ENCODE measurements at regions not wholly inside any gene's neighbourhood (a gene's known extent, or its start where the extent isn't known, plus 50 kb on each side); places are given as distances from the start of the nearest gene placed in this dataset.

DNA sequence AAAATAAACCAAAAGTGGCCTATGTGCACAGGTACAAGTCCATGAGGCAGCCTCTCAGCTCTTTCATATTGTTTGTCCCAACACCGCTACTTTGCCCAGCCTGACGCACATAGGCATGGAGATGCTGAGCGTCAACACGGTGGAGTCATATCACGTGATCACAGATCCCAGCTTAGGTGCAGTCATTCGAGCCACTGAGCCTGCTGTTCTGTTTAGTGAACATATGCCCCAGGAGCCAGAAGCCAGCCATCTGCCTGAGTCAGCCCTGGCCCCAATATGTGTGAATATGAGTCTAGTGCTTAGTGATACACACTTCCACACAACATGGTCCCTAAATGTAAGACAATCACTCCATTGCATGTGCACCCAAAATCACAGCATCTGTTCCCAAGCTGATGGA is 88.2 kb upstream of the LCLAT1 start:
- TF ChIP-seq, protein P1, sequence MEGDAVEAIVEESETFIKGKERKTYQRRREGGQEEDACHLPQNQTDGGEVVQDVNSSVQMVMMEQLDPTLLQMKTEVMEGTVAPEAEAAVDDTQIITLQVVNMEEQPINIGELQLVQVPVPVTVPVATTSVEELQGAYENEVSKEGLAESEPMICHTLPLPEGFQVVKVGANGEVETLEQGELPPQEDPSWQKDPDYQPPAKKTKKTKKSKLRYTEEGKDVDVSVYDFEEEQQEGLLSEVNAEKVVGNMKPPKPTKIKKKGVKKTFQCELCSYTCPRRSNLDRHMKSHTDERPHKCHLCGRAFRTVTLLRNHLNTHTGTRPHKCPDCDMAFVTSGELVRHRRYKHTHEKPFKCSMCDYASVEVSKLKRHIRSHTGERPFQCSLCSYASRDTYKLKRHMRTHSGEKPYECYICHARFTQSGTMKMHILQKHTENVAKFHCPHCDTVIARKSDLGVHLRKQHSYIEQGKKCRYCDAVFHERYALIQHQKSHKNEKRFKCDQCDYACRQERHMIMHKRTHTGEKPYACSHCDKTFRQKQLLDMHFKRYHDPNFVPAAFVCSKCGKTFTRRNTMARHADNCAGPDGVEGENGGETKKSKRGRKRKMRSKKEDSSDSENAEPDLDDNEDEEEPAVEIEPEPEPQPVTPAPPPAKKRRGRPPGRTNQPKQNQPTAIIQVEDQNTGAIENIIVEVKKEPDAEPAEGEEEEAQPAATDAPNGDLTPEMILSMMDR (IDR thresholded peaks at IDR 0.05; ENCODE audit: borderline replicate concordance, insufficient read depth, low read depth, low read length): no peak
- H3K4me3 ChIP-seq (ENCODE audit: low read depth, low read length): no peak overlapping the region

GRCh38 chr2:30359644-30360167 is 87.3 kb upstream of the LCLAT1 start:
- no peak overlapping the region for H3K4me3 ChIP-seq (ENCODE audit: low read depth, low read length)
- TF ChIP-seq, protein P1 (IDR thresholded peaks at IDR 0.05; ENCODE audit: borderline replicate concordance, insufficient read depth, low read depth, low read length): no peak

GRCh38 chr2:30361751-30362394 is 85.2 kb upstream of the LCLAT1 start:
- no peak overlapping the region for H3K4me3 ChIP-seq (ENCODE audit: low read depth, low read length)
- TF ChIP-seq, protein P1 (IDR thresholded peaks at IDR 0.05; ENCODE audit: borderline replicate concordance, insufficient read depth, low read depth, low read length): no peak

GRCh38 chr2:30362468-30363081 is 84.5 kb upstream of the LCLAT1 start:
- H3K4me3 ChIP-seq (ENCODE audit: low read depth, low read length): no peak overlapping the region
- TF ChIP-seq, protein P1 (IDR thresholded peaks at IDR 0.05; ENCODE audit: borderline replicate concordance, insufficient read depth, low read depth, low read length): no peak

GRCh38 chr2:30363406-30363805 is 83.6 kb upstream of the LCLAT1 start:
- TF ChIP-seq, protein P1 (IDR thresholded peaks at IDR 0.05; ENCODE audit: borderline replicate concordance, insufficient read depth, low read depth, low read length): no peak
- H3K4me3 ChIP-seq (ENCODE audit: low read depth, low read length): no peak overlapping the region

- no peak overlapping the region for H3K4me3 ChIP-seq (ENCODE audit: low read depth, low read length)
- TF ChIP-seq, protein P1 (IDR thresholded peaks at IDR 0.05; ENCODE audit: borderline replicate concordance, insufficient read depth, low read depth, low read length): no peak
These were observed 81.8 kb upstream of the LCLAT1 start for GRCh38 chr2:30365201-30365600.

DNA sequence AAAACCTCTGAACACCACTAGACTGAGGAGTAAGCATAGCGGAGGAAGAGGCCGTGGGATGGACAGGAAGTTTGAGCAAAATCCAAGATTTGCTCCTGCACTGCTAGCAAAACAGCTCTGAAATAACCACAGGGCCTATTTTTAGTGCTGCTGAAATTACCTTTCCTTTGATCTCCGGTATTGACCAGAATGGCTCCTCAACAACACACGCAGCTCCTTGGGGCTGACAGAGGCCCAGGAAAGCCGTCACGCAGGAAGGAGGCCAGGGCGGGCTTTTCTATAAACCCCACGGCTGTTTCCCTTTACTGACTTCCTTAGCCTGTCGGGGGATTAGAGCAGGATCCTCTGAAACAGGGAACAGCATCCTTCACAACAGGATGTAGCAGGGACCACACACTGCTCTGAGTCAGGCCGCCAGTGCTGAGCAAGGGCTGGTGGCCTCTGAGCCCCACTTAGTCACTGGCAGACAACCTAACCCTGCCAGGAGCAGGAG is 80.8 kb upstream of the LCLAT1 start:
- TF ChIP-seq, protein P1 (IDR thresholded peaks at IDR 0.05; ENCODE audit: borderline replicate concordance, insufficient read depth, low read depth, low read length): no peak

More for the DNA sequence above, 80.8 kb upstream of the LCLAT1 start:
- H3K4me3 ChIP-seq (ENCODE audit: low read depth, low read length): no peak overlapping the region
